Hematopoietic multipotent progenitor cell treated with erythropoietin and hydrocortisone succinate and interleukin-3 and kit ligand, for 4 days (in vitro differentiated cells): ENCODE measurements at regions not wholly inside any gene's neighbourhood (a gene's known extent, or its start where the extent isn't known, plus 50 kb on each side); places are given as distances from the start of the nearest gene placed in this dataset.

Experiments
- DNase-seq: peaks from one replicate; pipeline ENCODE4 v3.0.0-alpha.2; 2015

- DNase-seq: no peak
Observed at GRCh38 chr16:51952500-51952899, 594.4 kb downstream of the TOX3 start.

GRCh38 chr16:51951668-51952298 lies 595.2 kb downstream of the TOX3 start:
- DNase-seq: no peak

GRCh38 chr16:51950118-51950780 lies 596.7 kb downstream of the TOX3 start:
- no peak for DNase-seq

- no peak for DNase-seq
Observed at GRCh38 chr16:51949282-51949681, 597.7 kb downstream of the TOX3 start.

- no peak for DNase-seq
Observed at GRCh38 chr16:51941412-51941811, 605.5 kb downstream of the TOX3 start.

GRCh38 chr16:51940183-51940582 lies 606.8 kb downstream of the TOX3 start:
- no peak for DNase-seq

- no peak for DNase-seq
Observed at GRCh38 chr16:51939378-51939871, 607.5 kb downstream of the TOX3 start.

GRCh38 chr16:51938861-51939260 lies 608.1 kb downstream of the TOX3 start:
- DNase-seq: no peak

GRCh38 chr16:51937771-51938170 lies 609.2 kb downstream of the TOX3 start:
- no peak for DNase-seq

GRCh38 chr16:51936846-51937245 lies 610.1 kb downstream of the TOX3 start:
- DNase-seq: no peak

- DNase-seq: no peak
Observed at GRCh38 chr16:51932317-51932716, 614.6 kb downstream of the TOX3 start.

- DNase-seq: no peak
Observed at GRCh38 chr16:51931653-51932052, 615.3 kb downstream of the TOX3 start.

GRCh38 chr16:51924744-51925143 lies 622.2 kb downstream of the TOX3 start:
- DNase-seq: no peak

GRCh38 chr16:51922476-51922875 lies 624.5 kb downstream of the TOX3 start:
- no peak for DNase-seq

GRCh38 chr16:51919736-51920135 lies 627.2 kb downstream of the TOX3 start:
- no peak for DNase-seq

GRCh38 chr16:51916814-51917213 lies 630.1 kb downstream of the TOX3 start:
- DNase-seq: no peak

- no peak for DNase-seq
Observed at GRCh38 chr16:51916231-51916630, 630.7 kb downstream of the TOX3 start.

GRCh38 chr16:51907680-51908079 lies 639.3 kb downstream of the TOX3 start:
- no peak for DNase-seq

- DNase-seq: no peak
Observed at GRCh38 chr16:51900221-51900780, 646.6 kb downstream of the TOX3 start.

GRCh38 chr16:51898872-51899271 lies 648.1 kb downstream of the TOX3 start:
- DNase-seq: no peak

- no peak for DNase-seq
Observed at GRCh38 chr16:51896013-51896412, 650.9 kb downstream of the TOX3 start.

GRCh38 chr16:51892293-51893007 lies 654.5 kb downstream of the TOX3 start:
- no peak for DNase-seq

GRCh38 chr16:51888534-51888933 lies 658.4 kb downstream of the TOX3 start:
- DNase-seq: no peak

GRCh38 chr16:51888016-51888415 lies 658.9 kb downstream of the TOX3 start:
- no peak for DNase-seq
